ENCODE measurements at regions not wholly inside any gene's neighbourhood (a gene's known extent, or its start where the extent isn't known, plus 50 kb on each side); places are given as distances from the start of the nearest gene placed in this dataset.
"Not testable (repeated sequence)": the region's sequence is repeated elsewhere in the genome, so short reads cannot be mapped to it uniquely, and the experiment has no call there.

DNA sequence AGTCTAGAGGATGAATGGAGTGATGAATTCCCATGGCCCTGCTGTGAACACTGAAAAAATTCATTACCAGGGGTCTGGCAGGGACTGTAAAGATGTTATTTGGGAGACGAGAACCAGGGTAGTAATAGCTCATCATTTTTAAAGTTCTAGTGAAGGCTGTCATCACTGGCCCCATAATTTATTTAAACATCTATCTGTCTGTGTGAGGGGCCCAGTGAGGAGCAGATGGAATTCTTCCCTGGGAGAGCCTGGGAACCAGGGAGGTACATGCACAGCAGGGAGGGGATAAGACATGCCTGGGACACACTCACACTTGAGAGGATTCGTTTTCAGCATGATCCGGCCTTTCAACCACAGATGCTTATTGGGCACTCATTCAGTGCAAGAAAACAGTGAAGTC, 162.0 kb downstream of the PDGFRA start:
- Mint-ChIP-seq H3K9me3 (peaks cover 4% of the 10 kb centered on the region in 2 donors), H3K4me3 (no peak overlapping the region), H3K27me3 (peaks cover 4 to 5% of the 10 kb centered on the region in 2 donors), H3K27ac (no peak overlapping the region), H3K36me3 (no peaks in the 10 kb centered on the region), H3K4me1 (no peaks in the 10 kb centered on the region)
- ATAC-seq (replicated peaks): no peak
- no peak for DNase-seq

DNA sequence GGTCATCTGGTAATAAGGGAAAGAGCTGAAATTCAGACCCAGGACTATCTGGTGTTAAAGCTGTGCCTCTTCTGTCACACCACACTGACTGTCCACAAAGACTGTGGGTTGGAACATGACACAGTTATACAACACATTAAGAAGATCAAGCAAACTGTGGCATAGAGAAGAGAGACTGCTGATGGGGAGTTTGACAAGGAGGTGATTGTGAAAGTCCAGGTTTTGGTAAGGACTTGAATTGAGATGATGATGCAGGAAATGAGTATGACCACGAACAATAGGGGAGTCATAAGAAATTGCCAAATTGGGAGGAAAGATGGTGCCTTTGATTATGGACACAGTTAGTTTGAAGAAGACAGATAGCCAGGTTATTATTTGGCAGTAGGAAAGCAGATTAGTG, 163.4 kb downstream of the PDGFRA start:
- H3K36me3 Mint-ChIP-seq: no peaks in the 10 kb centered on the region
- no peak overlapping the region for H3K4me3 Mint-ChIP-seq
- DNase-seq (no peak), ATAC-seq (replicated peaks) (no peak)
- H3K9me3 Mint-ChIP-seq: peaks cover 4% of the 10 kb centered on the region in 2 donors
- H3K27ac Mint-ChIP-seq: no peak overlapping the region
- H3K4me1 Mint-ChIP-seq: no peaks in the 10 kb centered on the region
- peaks cover 4 to 5% of the 10 kb centered on the region in 2 donors for H3K27me3 Mint-ChIP-seq

DNA sequence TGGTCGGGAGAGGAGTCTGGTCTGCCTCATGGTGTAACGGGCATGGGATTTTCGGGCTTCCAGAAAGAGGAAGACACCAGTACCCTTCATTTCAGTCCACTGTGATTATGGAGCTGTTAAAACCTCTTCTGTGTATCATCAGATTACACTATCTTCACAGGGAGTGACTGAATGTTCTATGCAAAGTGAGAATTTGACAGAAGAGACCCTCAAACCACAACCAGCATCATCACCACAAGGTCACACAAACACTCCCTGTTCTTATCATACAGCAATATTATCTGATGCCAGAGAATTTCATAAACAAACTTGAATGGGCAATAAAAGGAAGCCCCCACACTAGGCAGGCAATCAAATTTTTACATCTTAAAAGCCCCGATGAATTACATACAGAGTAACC, 164.2 kb downstream of the PDGFRA start:
- no peak overlapping the region for H3K4me3 Mint-ChIP-seq
- DNase-seq: no peak
- no peaks in the 10 kb centered on the region for H3K4me1 Mint-ChIP-seq
- H3K36me3 Mint-ChIP-seq: no peaks in the 10 kb centered on the region
- no peak overlapping the region for H3K27ac Mint-ChIP-seq
- peaks cover 4 to 5% of the 10 kb centered on the region in 2 donors for H3K27me3 Mint-ChIP-seq
- ATAC-seq (replicated peaks): no peak
- peaks cover 4% of the 10 kb centered on the region in 2 donors for H3K9me3 Mint-ChIP-seq

DNA sequence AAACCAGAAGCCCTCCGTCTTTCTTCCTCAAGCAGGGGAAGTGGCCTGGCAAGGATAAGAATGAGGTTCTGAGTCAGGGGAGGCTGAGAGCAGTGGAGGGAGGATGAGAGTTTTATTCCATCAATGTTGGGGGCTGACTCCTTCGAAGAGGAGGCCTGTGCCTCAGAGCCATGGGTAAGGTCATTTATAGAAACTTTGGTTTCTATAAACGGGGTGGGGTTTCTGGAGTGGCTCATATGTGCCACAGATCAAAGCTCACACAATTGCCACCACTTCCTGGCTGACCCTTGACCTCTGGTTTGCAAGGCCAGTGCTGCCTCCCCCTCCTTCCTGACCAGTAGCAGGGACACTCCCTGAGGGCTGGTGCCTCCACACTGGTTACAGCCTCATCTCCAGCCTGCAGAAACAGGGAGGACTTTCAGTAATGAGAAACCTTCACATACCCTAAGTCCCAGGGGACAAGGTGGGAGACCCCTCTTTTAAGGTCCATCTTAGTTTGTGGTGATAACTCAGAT, 166.0 kb downstream of the PDGFRA start:
- Mint-ChIP-seq H3K27me3 (peaks cover 4 to 5% of the 10 kb centered on the region in 2 donors), H3K27ac (no peak overlapping the region), H3K4me3 (no peak overlapping the region), H3K9me3 (no peaks in the 10 kb centered on the region), H3K36me3 (no peaks in the 10 kb centered on the region), H3K4me1 (no peaks in the 10 kb centered on the region)
- DNase-seq (no peak), ATAC-seq (replicated peaks) (no peak)

DNA sequence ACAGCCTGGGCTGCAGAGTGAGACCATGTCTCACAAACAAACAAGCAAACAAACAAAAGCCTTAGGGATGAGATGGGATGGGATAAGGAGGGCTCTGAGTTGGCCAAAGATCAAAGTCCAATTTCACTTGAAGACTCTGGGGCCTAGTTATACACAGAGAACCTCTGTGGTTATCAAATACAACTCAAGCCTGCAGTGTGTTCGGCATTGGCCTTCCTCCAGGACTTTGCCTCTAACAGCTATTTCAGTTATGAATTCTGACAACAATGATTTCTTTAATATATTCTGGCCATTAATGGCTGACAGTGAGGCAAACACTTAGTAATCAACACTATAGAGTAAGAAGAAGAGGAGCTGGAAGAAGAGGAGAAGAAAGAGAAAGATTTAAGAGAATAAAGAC, 171.1 kb downstream of the PDGFRA start:
- no peak for DNase-seq
- H3K27ac Mint-ChIP-seq: no peak overlapping the region

GRCh38 chr4:54400802-54401201, 171.7 kb downstream of the PDGFRA start:
- ATAC-seq (replicated peaks) (no peak), DNase-seq (no peak)
- H3K9me3 Mint-ChIP-seq: no peaks in the 10 kb centered on the region

More for the DNA sequence above, 171.1 kb downstream of the PDGFRA start:
- ATAC-seq (replicated peaks): no peak
- Mint-ChIP-seq H3K4me1 (no peaks in the 10 kb centered on the region), H3K36me3 (no peaks in the 10 kb centered on the region), H3K4me3 (no peak overlapping the region), H3K9me3 (no peaks in the 10 kb centered on the region), H3K27me3 (no peaks in the 10 kb centered on the region)

DNA sequence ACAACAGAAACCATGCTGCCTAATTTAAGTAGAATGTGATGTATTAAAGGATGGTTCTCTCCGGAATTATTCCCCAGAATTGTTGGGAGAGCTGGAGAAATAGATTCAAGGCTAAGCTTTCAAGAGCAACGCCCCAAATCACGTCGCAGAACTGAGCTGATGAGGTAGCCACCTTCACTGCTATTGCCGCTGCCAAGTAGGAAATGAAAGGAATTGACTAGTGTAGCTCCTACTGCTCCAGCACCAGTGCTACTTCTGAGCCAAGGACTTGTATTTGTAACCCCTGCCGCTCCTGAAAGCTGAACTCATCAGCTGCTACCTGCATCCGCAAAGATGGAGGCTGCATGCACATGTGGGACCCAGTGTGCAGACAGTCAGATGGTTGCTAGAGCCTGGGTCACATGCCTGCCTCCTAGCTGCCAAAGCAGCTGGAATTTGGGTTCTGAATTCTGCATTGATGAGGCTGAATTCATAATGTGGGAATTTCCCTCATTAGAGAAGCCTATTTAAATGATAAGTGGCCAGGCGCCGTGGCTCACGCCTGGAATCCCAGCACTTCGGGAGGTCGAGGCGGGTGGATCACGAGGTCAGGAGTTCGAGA, 173.9 kb downstream of the PDGFRA start:
- Mint-ChIP-seq H3K27ac (no peak overlapping the region), H3K27me3 (no peaks in the 10 kb centered on the region), H3K9me3 (no peaks in the 10 kb centered on the region), H3K36me3 (no peaks in the 10 kb centered on the region), H3K4me3 (no peak overlapping the region), H3K4me1 (no peaks in the 10 kb centered on the region)
- DNase-seq (no peak), ATAC-seq (replicated peaks) (no peak)

More at GRCh38 chr4:54400802-54401201, 171.7 kb downstream of the PDGFRA start:
- no peaks in the 10 kb centered on the region for H3K27me3 Mint-ChIP-seq
- H3K36me3 Mint-ChIP-seq: no peaks in the 10 kb centered on the region
- no peak overlapping the region for H3K27ac Mint-ChIP-seq
- no peaks in the 10 kb centered on the region for H3K4me1 Mint-ChIP-seq
- no peak overlapping the region for H3K4me3 Mint-ChIP-seq

GRCh38 chr4:54403700-54404453, 174.8 kb downstream of the PDGFRA start:
- no peaks in the 10 kb centered on the region for H3K27me3 Mint-ChIP-seq
- ATAC-seq (replicated peaks) (no peak), DNase-seq (no peak)
- no peak overlapping the region for H3K4me3 Mint-ChIP-seq
- H3K4me1 Mint-ChIP-seq: no peaks in the 10 kb centered on the region
- no peaks in the 10 kb centered on the region for H3K9me3 Mint-ChIP-seq
- no peak overlapping the region for H3K27ac Mint-ChIP-seq
- no peaks in the 10 kb centered on the region for H3K36me3 Mint-ChIP-seq

DNA sequence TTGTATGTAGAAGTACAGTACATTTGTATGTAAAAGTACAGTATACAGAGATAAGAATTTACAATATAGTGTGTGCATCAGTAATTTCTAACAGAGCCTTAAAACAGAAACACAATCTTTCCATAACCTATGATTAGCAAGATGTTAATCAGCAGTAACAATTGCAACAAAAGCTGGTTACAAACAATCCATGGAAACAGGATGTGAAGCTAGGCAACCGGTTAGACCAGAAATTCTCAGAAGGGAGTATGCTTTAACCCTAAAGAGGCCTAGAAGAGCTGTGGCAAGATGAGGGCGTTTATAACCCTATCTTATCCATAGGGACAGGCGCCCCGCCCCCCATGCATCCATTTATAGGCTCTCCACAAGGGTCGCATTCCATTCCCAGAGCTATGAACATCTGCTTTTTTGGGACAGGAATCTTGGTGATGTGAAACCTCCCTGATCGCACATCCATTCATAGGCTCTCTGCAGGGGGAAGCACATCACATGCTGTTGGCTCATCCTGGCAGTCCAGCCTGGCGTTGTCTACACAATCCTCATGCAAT, 180.3 kb downstream of the PDGFRA start:
- H3K27me3 Mint-ChIP-seq; H3K4me1 Mint-ChIP-seq; H3K4me3 Mint-ChIP-seq; H3K36me3 Mint-ChIP-seq; H3K27ac Mint-ChIP-seq; H3K9me3 Mint-ChIP-seq; DNase-seq; ATAC-seq (replicated peaks): not testable (repeated sequence)

- Mint-ChIP-seq H3K4me1 (no peaks in the 10 kb centered on the region), H3K36me3 (no peaks in the 10 kb centered on the region), H3K27me3 (no peaks in the 10 kb centered on the region), H3K27ac (no peak overlapping the region), H3K9me3 (peaks cover 7% of the 10 kb centered on the region in 2 donors), H3K4me3 (no peak overlapping the region)
- no peak for DNase-seq
- ATAC-seq (replicated peaks): no peak
Observed at GRCh38 chr4:54414545-54414944, 185.5 kb downstream of the PDGFRA start.

GRCh38 chr4:54417476-54417875, 188.4 kb downstream of the PDGFRA start:
- H3K4me3 Mint-ChIP-seq: no peak overlapping the region
- H3K27ac Mint-ChIP-seq: no peak overlapping the region
- no peak for DNase-seq
- H3K4me1 Mint-ChIP-seq: no peaks in the 10 kb centered on the region
- peaks cover 10% of the 10 kb centered on the region in 2 donors for H3K9me3 Mint-ChIP-seq
- ATAC-seq (replicated peaks): no peak
- H3K27me3 Mint-ChIP-seq: peaks cover 4 to 5% of the 10 kb centered on the region in 2 donors
- H3K36me3 Mint-ChIP-seq: no peaks in the 10 kb centered on the region

- Mint-ChIP-seq H3K9me3 (peaks cover 10% of the 10 kb centered on the region in 2 donors), H3K36me3 (no peaks in the 10 kb centered on the region), H3K27ac (no peak overlapping the region), H3K27me3 (peaks cover 5 to 7% of the 10 kb centered on the region in 2 donors), H3K4me1 (no peaks in the 10 kb centered on the region), H3K4me3 (no peak overlapping the region)
- ATAC-seq (replicated peaks) (no peak), DNase-seq (no peak)
Observed at GRCh38 chr4:54418468-54418867, 189.4 kb downstream of the PDGFRA start.

- Mint-ChIP-seq H3K27me3 (peaks cover 7 to 10% of the 10 kb centered on the region in 2 donors), H3K4me3 (no peak overlapping the region), H3K4me1 (no peaks in the 10 kb centered on the region), H3K9me3 (peaks cover 3% of the 10 kb centered on the region in 2 donors), H3K36me3 (no peaks in the 10 kb centered on the region), H3K27ac (no peak overlapping the region)
- ATAC-seq (replicated peaks) (no peak), DNase-seq (no peak)
Observed at GRCh38 chr4:54423066-54423465, 194.0 kb downstream of the PDGFRA start.

DNA sequence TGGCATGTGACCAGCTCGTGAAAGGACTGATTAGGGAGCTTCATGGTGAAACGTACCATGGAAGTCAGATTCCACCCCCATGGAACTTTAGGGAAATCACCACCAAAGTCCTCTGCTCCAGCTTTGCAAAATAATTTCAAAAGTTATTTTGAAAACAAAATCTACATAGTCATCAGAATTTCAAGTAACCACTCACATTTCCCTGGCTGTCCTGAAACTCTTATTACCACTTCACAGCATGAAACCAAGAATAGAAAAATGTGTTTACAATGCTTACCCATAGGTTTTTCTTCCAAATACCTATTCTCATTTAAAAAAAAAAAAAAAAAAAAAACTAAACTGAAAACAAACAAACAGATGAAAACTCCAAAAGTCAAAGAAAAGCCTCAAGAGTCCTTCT, 198.7 kb downstream of the PDGFRA start:
- Mint-ChIP-seq H3K9me3 (no peaks in the 10 kb centered on the region), H3K4me1 (no peaks in the 10 kb centered on the region), H3K36me3 (no peaks in the 10 kb centered on the region), H3K27ac (no peak overlapping the region), H3K27me3 (peaks cover 5 to 7% of the 10 kb centered on the region in 2 donors), H3K4me3 (no peak overlapping the region)
- ATAC-seq (replicated peaks) (no peak), DNase-seq (no peak)

GRCh38 chr4:54428940-54429339, 199.8 kb downstream of the PDGFRA start:
- H3K27me3 Mint-ChIP-seq: peaks cover 4 to 5% of the 10 kb centered on the region in 2 donors
- no peak for ATAC-seq (replicated peaks)
- H3K27ac Mint-ChIP-seq: no peak overlapping the region
- H3K4me3 Mint-ChIP-seq: no peak overlapping the region
- H3K9me3 Mint-ChIP-seq: no peaks in the 10 kb centered on the region
- no peaks in the 10 kb centered on the region for H3K36me3 Mint-ChIP-seq
- no peaks in the 10 kb centered on the region for H3K4me1 Mint-ChIP-seq
- no peak for DNase-seq

Data from stimulated activated naive B cell treated with anti-CD40 and anti-IgM and Interleukin-4, amounts not matched to agents 10 μg/mL and 1 μg/mL and 100 μg/mL, for 72 hours (primary cell).